GM12878 (cell line): ENCODE measurements at regions not wholly inside any gene's neighbourhood (a gene's known extent, or its start where the extent isn't known, plus 50 kb on each side); places are given as distances from the start of the nearest gene placed in this dataset.

ENCODE experiments used
- CHD4 ChIP-seq: fragments of 200-600 bp; sonication (generic); IDR thresholded peaks from 2 replicates; pipeline ENCODE4 v1.6.1; 2016; ENCODE audit warnings: mild to moderate bottlenecking
- CREB1 ChIP-seq: IDR thresholded peaks from 2 replicates; pipeline ENCODE4 v1.6.1; 2012; ENCODE audit warnings: low read depth, mild to moderate bottlenecking, inconsistent platforms
- DPF2 ChIP-seq: fragments of 450-650 bp; IDR thresholded peaks from 2 replicates; pipeline ENCODE4 v1.6.1; 2017; ENCODE audit warnings: mild to moderate bottlenecking
- EZH2 ChIP-seq: IDR thresholded peaks from 2 replicates; pipeline ENCODE4 v1.6.1; 2012; ENCODE audit warnings: low read depth, mild to moderate bottlenecking, control low read depth, inconsistent platforms, low read length, borderline replicate concordance; ENCODE audit not compliant: control insufficient read depth
- MXI1 ChIP-seq: fragments of 150-350 bp; IDR thresholded peaks from 2 replicates; pipeline ENCODE4 v1.6.1; 2011; ENCODE audit warnings: low read depth, mild to moderate bottlenecking, inconsistent platforms, low read length, improper control_type of control experiment
- RAD51 ChIP-seq: fragments of 450-650 bp; IDR thresholded peaks from 2 replicates; pipeline ENCODE4 v1.6.1; 2016; ENCODE audit warnings: moderate library complexity, mild to moderate bottlenecking, inconsistent platforms
- SUZ12 ChIP-seq: fragments of 200-600 bp; sonication (generic); IDR thresholded peaks from one replicate; pipeline ENCODE4 v1.6.1; 2018; ENCODE audit warnings: antibody characterized with exemption, mild to moderate bottlenecking; ENCODE audit not compliant: unreplicated experiment
- ZBTB33 ChIP-seq: fragments of 450-650 bp; IDR thresholded peaks from 2 replicates; pipeline ENCODE4 v1.6.1; 2017; ENCODE audit warnings: mild to moderate bottlenecking
- ZNF274 ChIP-seq: IDR thresholded peaks from one replicate; pipeline ENCODE4 v1.8.0; 2011; ENCODE audit not compliant: insufficient read length, insufficient read depth

GRCh38 chr19:30741566-30741965 is 369.4 kb downstream of the ZNF536 start:
- TF ChIP-seq EZH2 (no peak), MXI1 (no peak), CHD4 (no peak), SUZ12 (no peak), DPF2 (no peak), ZNF274 (no peak), RAD51 (no peak), CREB1 (no peak), ZBTB33 (no peak)
